PC-9 (cell line): ENCODE measurements at regions not wholly inside any gene's neighbourhood (a gene's known extent, or its start where the extent isn't known, plus 50 kb on each side); places are given as distances from the start of the nearest gene placed in this dataset.

ENCODE experiments used
- EZH2 ChIP-seq: fragments of 200-600 bp; sonication (generic); IDR thresholded peaks from 2 replicates; pipeline ENCODE4 v1.8.0; 2017; ENCODE audit warnings: antibody characterized with exemption, low read depth
- TF ChIP-seq, protein P1 (sequence below): fragments of 200-600 bp; sonication (generic); conservative IDR thresholded peaks from 2 replicates; pipeline ENCODE4 v1.6.1; 2017; ENCODE audit warnings: mixed run types, antibody characterized with exemption, mild to moderate bottlenecking, moderate library complexity

GRCh38 chr4:79227860-79228259, 98.0 kb downstream of the NAA11 start:
- TF ChIP-seq, protein P1, sequence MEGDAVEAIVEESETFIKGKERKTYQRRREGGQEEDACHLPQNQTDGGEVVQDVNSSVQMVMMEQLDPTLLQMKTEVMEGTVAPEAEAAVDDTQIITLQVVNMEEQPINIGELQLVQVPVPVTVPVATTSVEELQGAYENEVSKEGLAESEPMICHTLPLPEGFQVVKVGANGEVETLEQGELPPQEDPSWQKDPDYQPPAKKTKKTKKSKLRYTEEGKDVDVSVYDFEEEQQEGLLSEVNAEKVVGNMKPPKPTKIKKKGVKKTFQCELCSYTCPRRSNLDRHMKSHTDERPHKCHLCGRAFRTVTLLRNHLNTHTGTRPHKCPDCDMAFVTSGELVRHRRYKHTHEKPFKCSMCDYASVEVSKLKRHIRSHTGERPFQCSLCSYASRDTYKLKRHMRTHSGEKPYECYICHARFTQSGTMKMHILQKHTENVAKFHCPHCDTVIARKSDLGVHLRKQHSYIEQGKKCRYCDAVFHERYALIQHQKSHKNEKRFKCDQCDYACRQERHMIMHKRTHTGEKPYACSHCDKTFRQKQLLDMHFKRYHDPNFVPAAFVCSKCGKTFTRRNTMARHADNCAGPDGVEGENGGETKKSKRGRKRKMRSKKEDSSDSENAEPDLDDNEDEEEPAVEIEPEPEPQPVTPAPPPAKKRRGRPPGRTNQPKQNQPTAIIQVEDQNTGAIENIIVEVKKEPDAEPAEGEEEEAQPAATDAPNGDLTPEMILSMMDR: no peak
- TF ChIP-seq EZH2: no peak
